ENCODE measurements at regions not wholly inside any gene's neighbourhood (a gene's known extent, or its start where the extent isn't known, plus 50 kb on each side); places are given as distances from the start of the nearest gene placed in this dataset.

DNA sequence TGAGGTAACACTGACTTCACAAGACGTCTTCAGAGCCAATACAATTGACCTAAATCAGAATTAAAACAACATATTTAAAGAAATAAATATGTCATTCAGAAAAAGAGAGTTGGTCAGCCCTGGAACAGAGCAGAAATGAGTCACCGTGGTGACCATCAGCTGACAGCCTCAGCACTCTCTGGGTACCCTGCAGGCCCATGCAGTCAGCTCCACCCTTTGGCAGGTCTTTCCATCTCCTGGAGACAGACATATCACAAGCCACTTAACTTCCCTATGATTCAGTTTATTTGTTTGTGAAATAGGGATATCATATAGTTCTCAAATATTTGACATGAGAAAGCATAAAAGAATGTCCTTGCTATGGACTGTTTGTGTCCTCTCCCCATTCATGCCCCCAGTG, 151.6 kb upstream of the MEF2C start:
- DNase-seq (ENCODE audit: low spot score), result peak; percentile 14

DNA sequence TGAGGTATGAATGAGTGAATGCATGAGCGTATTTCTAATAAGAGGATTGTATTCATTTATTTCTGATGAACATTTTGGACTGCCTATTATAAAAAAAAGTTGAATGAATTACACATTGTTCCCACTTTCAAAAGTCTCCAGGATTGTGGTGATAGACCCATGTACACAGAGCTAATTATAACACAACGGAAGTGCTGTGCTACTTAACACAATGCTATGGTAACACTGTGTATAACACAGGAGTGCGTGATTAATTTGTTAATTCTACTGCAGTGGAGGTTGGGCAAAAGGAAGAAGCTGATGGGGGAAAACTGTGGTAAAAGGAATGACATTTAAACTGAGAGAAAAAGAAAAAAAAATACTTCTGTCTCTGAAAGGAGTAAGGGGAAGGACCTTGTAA, 147.8 kb upstream of the MEF2C start:
- DNase-seq (ENCODE audit: low spot score), result no peak

DNA sequence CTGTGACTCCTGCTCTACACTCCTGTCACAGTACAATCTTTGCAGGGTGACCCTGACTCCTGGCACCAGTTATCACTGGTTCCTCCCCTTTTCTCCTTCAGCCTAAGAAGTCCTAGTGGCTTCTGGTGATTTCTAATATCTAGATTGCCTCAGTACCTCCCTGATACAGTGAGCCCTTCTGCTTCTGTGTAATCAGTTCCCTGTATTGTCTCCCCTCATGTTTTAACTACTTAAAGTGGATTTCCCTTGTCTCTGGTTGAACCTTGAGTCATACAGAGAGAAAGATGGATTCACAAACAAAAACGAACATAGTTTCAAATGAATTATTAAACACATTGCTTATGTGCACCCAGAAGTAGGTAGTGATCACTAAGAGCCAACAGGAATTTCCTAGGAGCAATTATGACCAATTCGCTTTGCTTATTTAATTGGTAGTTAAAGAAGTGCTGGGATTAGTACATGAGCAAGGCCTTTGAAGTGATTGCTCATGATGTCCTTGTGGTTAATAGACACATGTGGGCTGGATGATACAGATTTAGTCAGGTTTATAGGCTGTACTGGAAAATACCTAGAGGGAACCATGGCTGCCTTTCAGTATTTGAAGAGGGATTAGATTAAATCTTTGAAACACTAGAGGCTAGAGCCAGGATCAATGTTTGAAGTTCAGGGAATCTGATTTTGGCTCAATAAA, 145.8 kb upstream of the MEF2C start:
- DNase-seq (ENCODE audit: low spot score), result no peak

DNA sequence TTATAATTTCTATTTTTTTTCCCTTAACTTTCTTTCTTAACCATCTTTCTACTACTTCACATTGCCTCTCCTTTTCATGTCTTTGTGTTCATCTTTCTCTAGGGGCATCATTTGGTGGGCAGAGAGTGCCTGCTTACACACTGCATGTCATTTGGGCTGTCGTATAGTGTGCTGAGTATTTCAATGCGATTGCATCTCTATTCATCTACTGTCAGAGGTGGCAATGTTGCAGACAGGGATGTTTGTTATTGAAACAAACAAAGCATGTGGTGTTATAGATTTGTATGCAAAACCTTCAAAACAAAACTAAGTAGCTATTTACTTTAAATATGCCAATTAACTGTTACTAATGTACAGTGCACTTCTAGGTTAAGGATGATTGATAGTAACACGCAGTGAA, 141.1 kb upstream of the MEF2C start:
- no peak for DNase-seq (ENCODE audit: low spot score)

DNA sequence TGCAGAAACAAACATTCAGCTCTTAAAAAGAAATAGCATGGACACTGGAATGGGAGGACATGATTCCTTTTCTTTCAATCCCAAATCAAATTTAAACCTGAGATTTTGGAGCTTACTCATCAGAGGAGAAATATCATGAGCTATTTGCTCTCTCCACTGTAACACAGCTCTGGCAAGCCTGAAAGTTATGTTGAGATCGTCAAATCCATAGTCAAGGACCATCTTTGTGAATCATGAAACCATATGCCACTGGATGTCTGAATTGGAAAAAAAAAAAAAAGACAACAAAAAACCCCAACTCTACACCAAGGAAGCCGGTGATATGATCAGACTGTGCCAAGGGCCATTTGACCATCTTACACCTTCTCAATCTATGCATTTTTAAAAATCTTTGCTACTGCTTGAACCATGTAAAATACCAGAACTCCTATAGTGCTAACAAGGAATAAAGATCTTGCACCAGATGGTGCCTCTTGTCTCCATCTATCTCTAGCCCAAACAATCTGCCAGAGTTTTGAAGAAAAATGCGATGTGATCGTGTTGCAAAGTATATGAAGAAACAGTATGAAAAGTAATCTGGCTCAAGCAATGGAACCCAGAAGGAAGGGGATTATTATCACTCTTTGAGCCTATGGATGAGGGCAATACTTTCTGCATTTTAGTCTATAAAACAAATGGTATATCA, 138.1 kb upstream of the MEF2C start:
- no peak for DNase-seq (ENCODE audit: low spot score)

DNA sequence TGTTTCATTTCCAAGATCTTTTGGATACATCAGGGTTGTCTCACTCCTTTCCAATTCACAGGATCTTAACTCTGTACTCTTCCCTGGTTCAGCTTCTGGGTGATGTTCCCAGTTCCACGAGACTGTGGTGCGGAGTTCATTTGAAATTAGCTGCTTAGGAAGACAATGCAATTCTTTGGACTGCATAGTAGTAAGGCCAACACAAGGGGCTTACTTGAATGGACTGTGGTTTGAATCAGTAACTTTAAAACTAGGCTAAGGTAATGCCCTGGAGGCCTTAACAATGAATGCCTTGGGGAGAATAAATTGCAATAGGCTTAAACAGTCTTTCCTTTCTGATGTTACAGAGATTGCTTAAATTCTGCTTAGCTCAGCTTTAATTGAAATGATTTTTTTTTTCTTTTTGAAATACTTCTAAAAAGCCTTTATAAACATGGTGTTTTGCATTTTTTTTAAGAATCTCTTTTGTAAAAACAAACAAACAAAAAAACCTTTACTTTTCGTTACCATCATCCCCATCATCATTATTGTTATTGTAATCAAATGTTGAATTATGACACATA, 133.8 kb upstream of the MEF2C start:
- DNase-seq (ENCODE audit: low spot score), result no peak

DNA sequence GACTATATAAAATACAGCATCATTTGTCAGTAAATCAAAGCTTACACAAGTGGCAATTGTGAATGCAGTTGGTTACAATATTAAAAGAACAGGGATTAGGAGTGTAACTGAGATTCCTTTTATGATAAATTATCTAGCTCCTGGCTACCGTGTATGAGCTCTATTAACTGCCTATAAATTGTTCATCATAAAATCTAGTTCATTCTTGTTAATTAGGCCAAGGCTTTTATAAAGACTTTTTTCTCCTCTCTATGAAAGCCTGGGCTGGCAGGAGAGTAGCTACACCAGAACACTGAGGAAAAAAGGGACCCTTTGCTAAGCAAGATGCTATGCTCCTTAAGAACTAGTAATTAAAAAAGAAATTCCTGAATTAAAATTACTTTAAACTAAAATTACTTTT, 132.4 kb upstream of the MEF2C start:
- DNase-seq (ENCODE audit: low spot score), result no peak

DNA sequence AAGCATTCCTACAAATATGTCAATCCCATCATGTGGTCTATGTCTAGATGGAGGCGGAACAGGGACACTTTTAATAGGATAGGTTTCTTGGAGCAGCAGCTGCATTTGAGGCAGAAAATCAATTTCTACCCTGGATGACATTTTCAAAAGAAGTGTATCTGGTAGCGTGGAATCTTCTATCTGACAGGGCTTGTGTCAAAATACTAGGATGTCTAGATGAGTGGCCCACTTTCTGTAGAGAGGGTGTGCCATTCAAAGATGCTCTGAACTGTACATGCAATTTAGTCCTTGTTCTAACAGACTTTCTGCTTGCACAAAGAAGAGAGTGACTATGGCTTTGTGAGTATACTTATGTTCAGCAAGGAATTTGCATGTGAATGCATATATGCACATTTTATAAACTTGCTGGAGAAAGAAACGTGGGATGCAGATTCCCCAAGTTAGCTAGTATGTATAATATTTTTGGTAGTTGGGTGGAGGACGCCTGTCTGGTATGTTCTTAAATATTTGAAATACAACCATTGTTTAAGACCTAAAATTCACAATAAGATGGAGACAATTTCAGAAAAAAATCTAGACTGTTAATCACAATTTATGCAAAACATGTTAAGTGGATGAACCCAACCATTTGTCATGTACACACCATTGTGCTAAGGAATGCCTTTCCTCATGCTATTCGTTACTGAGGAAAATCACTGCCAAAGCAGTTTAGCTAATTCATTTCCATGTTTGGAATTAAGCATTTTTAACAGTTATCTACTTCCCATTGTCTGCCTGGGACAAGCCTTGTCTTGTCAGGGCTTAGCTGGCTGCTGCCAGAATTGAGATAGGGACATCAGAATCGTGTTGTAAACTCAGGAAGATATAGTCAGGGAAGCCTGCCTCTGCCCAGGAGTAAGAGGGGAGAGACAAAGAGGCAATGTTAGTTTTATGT, 129.1 kb upstream of the MEF2C start:
- DNase-seq (ENCODE audit: low spot score), result no peak

DNA sequence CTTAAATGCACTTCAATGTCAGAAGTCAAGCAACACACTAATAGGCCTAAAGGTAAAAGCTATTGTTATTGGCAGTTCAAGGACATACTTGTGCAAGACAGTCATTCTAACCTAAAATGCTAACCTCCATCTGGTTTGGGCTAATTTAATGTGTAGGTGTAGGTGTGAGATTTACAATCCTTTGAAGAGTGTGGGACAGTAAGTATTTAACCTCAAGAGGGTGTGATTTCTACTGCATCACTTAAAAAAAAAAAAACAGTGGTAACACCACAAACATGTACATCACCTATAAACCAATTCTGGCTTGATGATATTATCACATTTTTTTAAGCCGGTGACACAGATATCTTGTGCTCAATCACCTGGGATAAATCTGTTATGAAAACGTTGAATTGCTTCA, 127.5 kb upstream of the MEF2C start:
- DNase-seq (ENCODE audit: low spot score), result no peak

DNA sequence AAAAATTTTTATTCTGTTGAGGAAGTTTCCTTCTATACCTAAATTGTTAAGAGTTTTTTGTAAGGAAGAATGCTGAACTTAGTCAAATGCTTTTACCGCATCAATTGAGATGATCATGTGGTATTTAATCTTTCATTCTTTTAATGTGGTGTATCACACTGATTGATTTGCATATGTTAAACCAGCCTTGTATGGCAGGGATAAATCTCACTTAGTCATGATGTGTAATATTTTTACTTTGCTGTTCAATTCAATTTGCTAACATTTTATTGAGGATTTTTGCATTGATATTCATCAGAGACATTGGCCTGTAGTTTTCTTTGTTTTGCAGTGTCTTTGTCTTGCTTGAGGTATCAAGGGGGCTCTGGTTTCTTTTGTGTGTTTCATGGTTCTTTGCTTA, 125.3 kb upstream of the MEF2C start:
- no peak for DNase-seq (ENCODE audit: low spot score)

DNA sequence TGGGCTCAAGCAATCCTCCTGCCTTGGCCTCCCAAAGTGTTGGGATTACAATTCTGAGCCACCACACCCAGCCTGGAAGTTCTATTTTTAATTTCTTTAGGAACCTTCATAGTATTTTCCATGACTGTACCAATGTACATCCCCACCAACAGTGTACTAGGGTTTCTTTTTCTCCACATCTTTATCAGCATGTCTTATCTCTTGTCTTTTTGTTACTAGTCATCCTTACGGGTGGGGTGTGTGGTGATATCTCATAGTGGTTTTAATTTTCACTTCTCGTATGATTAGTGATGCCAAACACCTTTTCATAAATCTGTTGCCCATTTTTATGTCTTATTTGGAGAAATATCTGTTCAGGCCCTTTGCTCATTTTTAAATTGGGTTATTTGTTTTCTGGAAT, 123.0 kb upstream of the MEF2C start:
- no peak for DNase-seq (ENCODE audit: low spot score)

DNA sequence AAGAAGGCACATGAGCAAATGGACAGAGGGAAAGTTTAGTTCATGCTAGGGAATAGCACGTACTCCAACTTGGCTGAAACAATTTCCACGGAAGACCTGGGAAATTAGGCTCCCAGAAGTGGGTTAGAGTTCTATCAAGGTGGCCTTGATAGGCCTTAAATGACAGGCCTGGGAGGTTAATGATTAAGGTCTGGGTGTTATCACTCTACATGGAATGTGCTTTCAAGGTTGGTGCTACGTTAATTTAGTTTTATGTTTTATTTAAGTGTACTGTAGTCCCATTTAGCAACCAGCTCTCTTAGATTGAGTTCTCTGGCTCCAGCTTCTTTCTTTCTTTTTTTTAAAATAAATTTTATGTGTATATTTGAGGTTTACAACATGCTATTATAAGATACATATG, 121.4 kb upstream of the MEF2C start:
- DNase-seq (ENCODE audit: low spot score), result no peak

DNA sequence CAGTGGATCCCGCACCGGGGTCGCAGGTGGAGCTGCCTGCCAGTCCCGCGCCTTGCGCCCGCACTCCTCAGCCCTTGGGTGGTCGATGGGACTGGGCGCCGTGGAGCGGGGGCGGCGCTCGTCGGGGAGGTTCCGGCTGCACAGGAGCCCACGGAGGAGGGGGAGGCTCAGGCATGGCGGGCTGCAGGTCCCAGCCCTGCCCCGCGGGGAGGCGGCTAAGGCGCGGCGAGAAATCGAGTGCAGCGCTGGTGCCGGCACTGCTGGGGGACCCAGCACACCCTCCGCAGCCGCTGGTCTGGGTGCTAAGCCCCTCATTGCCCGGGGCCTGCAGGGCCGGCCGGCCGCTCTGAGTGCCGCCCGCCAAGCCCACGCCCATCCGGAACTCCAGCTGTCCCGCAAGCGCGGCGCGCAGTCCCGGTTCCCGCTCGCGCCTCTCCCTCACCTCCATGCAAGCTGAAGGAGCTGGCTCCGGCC, 120.6 kb upstream of the MEF2C start:
- DNase-seq (ENCODE audit: low spot score), result no peak

DNA sequence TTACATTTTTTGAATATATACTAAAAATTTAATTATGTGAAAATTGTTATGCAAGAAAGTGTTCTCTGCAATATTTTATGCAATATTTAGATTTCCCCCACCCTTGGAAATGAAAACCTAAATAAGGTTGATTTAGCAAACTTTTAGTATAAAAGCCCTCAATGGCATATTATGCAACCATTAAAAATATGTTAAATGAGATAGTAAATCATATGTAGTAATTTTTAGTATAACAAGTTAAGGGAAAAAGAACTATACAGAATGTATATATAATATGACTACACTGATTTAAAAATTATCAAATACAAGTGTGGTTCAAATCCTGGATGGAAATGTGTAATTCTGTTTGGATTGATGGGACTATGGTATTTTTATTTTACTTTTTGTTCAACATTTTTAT, 116.9 kb upstream of the MEF2C start:
- no peak for DNase-seq (ENCODE audit: low spot score)

DNA sequence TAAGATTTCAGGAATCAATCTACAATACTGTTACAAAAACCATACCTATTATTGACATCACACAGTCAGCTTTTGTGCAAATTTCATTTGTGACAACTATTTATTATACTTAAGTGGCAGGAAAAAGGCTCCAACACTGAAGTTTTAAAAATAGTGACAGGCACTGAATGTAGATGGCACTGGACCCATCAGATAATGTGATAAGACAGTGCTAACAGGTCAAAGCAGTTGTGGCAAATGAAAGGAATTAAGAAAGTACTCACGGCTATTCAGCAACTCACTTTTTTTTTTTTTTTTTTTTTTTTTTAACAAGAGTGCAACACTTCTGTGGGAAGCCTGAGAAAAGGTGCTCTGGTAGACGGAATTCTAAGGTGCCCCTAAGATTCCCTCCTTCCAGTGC, 115.0 kb upstream of the MEF2C start:
- DNase-seq (ENCODE audit: low spot score), result no peak

DNA sequence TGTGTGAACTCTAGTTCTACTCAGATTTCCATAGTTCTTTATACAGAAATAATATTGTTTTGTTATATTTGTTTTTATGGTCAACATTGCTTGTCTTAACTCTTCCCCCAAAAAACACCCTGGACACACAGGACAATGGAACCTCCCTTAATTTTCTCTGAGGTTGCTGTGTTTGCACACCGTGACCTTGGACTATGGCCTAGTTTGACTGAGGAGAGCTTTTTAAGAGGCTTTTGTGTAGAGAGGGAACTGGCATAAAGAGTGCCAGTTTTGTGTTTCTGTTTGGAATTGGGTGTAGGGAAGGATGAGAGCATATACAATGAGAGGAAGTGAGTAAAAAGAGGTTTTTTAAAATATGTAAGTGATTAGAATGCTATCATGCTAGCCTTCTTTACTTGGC, 101.1 kb upstream of the MEF2C start:
- DNase-seq (ENCODE audit: low spot score), result no peak

DNA sequence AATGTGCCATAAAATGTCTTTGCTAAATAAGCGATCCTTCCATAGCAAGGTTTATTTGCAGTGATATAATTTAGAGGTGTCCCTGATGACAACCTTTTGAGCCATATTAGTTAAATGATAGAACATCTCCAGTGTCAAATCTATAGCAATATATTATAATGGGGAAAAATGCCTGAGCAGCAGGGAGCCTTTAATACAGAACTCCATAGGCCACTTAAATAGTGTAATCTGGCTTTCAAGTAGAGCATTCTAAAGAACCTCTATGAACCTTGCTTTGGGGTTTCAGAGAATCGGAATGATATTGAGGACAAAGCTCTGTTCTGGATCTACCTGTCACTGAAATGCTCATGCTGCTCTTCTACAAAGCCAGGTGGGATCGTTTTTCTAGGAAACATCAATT, 96.7 kb upstream of the MEF2C start:
- DNase-seq (ENCODE audit: low spot score), result no peak

DNA sequence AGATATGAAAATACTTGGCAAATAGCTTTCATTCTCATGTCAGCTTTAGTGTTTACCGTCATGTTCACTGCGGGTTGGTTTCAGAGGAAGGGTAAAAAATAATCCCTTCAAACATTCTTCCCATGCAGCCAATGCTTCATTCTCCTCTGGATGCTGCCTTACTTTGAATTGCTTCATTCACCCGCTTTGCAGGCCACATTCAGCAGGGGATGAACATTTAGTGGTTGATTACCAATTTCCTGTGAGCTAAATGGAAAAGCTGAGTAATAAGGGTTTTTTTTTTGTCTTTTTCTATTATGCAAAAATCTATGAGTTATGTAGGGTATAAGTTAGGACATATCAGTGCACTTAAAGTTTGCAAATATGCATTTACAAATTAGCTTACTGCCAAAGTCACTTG, 96.3 kb upstream of the MEF2C start:
- DNase-seq (ENCODE audit: low spot score), result no peak

DNA sequence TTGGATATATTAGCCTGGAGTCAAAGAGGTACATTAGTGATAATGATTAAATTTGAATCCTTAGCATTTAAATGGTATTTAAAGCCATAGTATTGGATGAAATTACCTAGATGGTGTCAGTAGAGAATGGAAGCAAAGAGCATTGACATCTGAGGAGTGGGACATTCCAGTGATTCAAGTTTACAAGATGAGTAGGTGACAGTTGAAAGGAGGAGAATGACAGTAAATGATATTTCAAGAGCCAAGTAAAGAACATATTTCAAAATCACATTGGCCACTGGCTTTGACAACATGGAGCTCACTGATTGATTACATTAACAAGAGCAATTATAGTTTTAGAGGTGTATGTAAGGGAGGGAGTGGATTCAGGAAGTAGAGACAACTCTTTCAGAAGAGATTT, 93.9 kb upstream of the MEF2C start:
- DNase-seq (ENCODE audit: low spot score), result no peak

DNA sequence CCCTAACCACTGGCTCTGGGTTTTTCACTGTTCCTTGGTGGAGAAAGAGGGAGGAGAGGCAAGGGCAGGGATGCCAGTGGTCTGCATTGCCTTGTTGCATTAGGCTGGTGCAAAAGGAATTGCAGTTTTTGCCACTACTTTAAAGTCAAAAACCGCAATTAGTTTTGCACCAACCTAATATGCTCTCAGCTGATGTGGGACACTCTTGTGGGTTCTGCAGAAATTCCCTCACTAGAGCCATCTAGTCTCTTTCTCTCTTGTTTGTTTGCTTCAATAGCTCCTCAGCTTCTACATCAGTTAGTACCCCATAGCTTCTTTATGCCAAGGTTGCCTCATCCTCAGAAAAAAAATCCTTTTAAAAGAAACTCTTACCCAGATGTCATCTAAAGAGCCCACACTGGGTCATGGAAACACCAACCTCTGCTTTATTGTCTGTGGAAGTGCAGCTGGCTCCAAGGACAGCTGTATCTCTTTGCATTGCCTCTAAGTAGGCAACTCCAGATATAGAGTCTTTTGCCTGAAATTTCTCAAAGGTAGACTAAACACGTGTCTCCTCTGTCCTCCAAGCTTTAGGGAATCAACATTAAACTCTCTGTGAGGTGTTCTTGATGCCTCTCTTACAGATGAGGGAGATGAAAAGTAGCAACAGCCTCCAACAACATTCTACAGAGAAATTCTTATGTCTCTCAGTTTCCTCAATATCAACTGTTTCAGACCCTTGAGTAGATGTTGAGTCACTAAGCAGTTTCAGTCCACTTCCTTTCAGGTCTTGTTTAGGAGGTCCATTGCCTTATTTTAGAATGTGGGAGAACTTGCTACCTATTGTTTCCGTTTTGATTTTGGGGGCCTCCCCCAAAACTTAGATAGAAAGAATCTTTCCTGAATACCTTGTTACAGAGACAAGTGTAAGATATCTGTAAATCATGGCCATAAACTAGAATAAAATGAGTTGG, 84.9 kb upstream of the MEF2C start:
- no peak for DNase-seq (ENCODE audit: low spot score)

DNA sequence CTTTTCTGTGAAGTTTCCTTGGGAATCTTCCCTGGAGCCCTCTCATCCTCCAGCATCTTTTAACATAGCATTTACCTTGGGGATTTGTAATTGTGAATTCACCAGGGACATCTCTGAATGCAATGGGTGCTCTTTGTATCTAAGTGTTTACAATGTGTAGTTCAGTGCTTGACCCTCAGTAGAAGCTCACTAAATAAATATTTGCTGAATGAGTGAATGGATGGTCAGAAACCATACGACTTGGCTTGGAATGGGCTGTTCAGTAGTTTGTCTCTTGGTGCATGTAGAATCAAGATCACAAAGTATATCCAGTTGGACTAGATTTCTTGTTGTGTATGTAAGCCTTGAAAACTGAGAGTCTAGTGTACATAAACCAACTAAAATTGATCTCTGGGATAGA, 81.8 kb upstream of the MEF2C start:
- DNase-seq (ENCODE audit: low spot score), result no peak
